HFFc6 (cell line): ENCODE measurements at regions not wholly inside any gene's neighbourhood (a gene's known extent, or its start where the extent isn't known, plus 50 kb on each side); places are given as distances from the start of the nearest gene placed in this dataset.

Source experiments
- DNase-seq: peaks from one replicate; pipeline ENCODE4 v3.0.0-alpha.2; 2018
- H3K27ac Mint-ChIP-seq: 2 replicates; pipeline ENCODE4 v1.8.0; 2020; ENCODE audit warnings: mild to moderate bottlenecking, mixed read lengths
- H3K27me3 Mint-ChIP-seq: 2 replicates; pipeline ENCODE4 v1.8.0; 2021; ENCODE audit warnings: mild to moderate bottlenecking, moderate library complexity, mixed read lengths; ENCODE audit not compliant: insufficient read depth
- H3K36me3 Mint-ChIP-seq: 2 replicates; pipeline ENCODE4 v1.8.0; 2021; ENCODE audit warnings: low read depth, mixed read lengths
- H3K4me1 Mint-ChIP-seq: 2 replicates; pipeline ENCODE4 v1.8.0; 2020; ENCODE audit warnings: low read depth, mixed read lengths
- H3K4me3 Mint-ChIP-seq: 2 replicates; pipeline ENCODE4 v1.8.0; 2020; ENCODE audit warnings: mild to moderate bottlenecking, moderate library complexity, mixed read lengths
- H3K9me3 Mint-ChIP-seq: 2 replicates; pipeline ENCODE4 v1.8.0; 2020; ENCODE audit warnings: mild to moderate bottlenecking, mixed read lengths
- TF ChIP-seq, protein P1 (sequence below): fragments of 200-600 bp; sonication (generic); IDR thresholded peaks from 2 replicates; pipeline ENCODE4 v1.5.0; 2021; ENCODE audit warnings: antibody characterized with exemption, mild to moderate bottlenecking

DNA sequence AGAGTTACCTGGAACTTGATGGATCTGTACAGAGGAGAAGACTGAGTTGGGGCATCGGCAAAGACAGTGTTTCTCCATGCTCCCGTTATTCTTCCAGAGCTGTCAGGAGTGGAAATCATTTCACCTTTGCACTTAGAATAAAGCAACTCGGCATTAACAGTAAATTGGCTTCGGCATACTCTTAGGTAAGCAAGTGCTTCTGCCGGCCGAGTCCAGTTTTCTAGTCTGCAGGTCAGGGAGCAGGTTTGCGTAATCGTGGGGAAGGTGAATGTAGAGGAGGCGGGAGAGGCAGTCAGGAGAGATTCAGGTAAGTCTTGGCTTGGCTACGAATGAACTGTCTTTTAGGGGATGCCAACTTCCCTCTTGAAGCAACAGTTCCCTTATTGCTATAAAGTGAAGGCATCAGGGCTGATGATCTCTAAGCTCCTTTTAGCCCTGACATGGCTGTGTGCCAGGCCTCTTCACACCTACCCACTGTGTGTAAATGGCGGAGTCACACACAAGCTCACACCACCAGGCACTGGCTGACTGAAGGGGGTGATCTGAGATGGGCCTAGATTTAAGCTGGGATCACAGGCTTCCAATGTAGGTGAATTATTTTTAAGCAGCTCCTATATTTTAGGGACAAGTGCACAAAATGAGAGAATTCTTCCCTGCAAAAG is 127.1 kb downstream of the GATA3 start:
- Mint-ChIP-seq H3K4me1 (no peaks in the 10 kb centered on the region), H3K4me3 (no peak overlapping the region), H3K27ac (no peak overlapping the region), H3K9me3 (peaks cover 15% of the 10 kb centered on the region; the same call in 1 of the 2 replicates), H3K36me3 (no peaks in the 10 kb centered on the region), H3K27me3 (no peaks in the 10 kb centered on the region)
- TF ChIP-seq, protein P1, sequence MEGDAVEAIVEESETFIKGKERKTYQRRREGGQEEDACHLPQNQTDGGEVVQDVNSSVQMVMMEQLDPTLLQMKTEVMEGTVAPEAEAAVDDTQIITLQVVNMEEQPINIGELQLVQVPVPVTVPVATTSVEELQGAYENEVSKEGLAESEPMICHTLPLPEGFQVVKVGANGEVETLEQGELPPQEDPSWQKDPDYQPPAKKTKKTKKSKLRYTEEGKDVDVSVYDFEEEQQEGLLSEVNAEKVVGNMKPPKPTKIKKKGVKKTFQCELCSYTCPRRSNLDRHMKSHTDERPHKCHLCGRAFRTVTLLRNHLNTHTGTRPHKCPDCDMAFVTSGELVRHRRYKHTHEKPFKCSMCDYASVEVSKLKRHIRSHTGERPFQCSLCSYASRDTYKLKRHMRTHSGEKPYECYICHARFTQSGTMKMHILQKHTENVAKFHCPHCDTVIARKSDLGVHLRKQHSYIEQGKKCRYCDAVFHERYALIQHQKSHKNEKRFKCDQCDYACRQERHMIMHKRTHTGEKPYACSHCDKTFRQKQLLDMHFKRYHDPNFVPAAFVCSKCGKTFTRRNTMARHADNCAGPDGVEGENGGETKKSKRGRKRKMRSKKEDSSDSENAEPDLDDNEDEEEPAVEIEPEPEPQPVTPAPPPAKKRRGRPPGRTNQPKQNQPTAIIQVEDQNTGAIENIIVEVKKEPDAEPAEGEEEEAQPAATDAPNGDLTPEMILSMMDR: no peak
- DNase-seq: no peak

DNA sequence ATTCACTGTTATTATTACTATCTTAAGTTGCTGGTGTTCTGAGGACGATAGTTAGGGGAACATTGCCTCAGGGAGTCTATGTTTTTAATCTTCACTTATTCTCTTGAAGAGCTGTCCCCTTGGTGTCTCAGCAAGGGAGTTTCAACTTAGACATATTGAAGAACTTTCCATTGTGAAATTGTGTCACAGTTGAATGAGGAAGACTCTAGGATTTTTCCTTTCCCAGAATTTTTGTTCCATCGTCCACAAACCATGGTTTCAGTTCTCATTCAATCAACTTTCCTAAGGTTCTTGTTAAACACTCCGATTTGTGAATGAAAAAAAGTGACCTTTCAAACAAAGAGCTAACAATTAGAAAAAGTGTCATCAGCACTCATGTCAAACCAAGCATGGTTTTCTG is 128.3 kb downstream of the GATA3 start:
- H3K4me3 Mint-ChIP-seq: no peak overlapping the region
- no peak overlapping the region for H3K27ac Mint-ChIP-seq
- H3K4me1 Mint-ChIP-seq: no peaks in the 10 kb centered on the region
- TF ChIP-seq, protein P1: no peak
- no peak for DNase-seq
- H3K36me3 Mint-ChIP-seq: no peaks in the 10 kb centered on the region
- H3K9me3 Mint-ChIP-seq: peaks cover 15% of the 10 kb centered on the region; the same call in 1 of the 2 replicates
- no peaks in the 10 kb centered on the region for H3K27me3 Mint-ChIP-seq

DNA sequence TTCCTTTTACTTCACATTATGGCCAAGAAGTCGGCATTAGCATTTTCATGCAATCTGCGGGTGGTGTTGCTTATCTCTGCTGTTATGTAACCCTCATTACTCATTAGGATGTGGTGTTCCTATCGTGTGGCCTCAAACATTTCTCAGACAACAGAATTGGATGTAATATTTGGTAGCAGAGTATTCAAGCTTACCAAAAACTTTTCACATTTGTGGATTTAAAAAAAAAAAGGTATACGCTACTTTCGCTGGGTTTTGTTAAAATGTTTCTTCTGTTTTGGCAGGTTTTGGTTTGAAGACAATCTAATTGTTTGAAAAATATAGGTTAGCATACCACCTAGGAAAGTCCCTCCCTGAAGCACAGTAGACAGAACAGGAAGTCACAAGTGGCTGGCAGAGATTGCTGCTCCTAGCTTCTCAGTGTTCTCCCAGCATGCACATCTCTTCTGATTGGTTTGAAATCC is 128.8 kb downstream of the GATA3 start:
- Mint-ChIP-seq H3K27me3 (no peaks in the 10 kb centered on the region), H3K4me3 (no peak overlapping the region), H3K36me3 (no peaks in the 10 kb centered on the region), H3K9me3 (peaks cover 15% of the 10 kb centered on the region; the same call in 1 of the 2 replicates), H3K4me1 (no peaks in the 10 kb centered on the region), H3K27ac (no peak overlapping the region)
- TF ChIP-seq, protein P1: no peak
- DNase-seq: no peak

DNA sequence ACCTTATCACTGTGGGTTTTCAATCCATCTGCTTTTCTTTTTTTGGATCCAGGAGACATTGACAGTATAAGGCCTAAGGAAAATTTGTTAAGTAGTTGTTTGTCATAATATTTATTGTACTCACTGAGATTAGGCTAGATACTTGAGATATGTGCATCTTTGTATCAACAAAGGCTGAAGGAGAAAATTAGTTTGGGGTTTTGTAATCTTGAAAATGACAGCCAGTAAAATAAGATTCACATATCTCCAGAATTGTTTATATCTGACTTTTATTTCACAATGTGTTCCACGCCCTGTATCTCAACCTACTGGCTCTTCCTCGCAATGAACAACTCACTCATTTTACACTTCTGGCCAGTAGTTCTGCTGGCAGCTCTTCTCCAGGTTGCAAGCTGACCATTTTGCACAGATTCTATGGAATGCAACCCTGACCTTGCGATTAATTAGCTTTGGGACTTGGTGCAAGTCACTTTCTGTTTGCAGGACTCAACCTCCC is 132.7 kb downstream of the GATA3 start:
- Mint-ChIP-seq H3K4me1 (no peaks in the 10 kb centered on the region), H3K9me3 (peaks cover 9% of the 10 kb centered on the region; the same call in 1 of the 2 replicates), H3K4me3 (no peak overlapping the region), H3K36me3 (no peaks in the 10 kb centered on the region), H3K27me3 (peaks cover 2% of the 10 kb centered on the region; the same call in 1 of the 2 replicates), H3K27ac (no peak overlapping the region)
- DNase-seq: no peak
- TF ChIP-seq, protein P1: no peak

DNA sequence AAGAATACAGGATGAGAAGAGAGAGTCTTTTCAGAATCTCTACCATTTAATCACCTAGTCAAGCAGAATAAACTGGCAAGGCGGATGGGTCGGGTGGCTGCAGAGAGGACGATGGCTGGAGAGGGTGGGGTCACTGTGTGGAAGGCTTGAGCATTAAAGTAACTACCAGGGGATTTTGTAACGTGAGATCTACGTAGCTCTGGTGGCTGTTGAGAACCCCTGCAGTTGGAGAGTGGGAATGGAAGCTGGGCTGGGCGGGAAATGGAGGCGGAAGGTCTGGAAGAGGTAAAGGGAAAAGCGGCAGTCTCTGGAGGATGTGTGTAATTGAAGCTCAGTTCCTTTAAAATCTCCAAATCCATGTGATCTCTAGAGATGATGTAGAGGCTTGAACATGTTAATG is 135.0 kb downstream of the GATA3 start:
- Mint-ChIP-seq H3K4me3 (no peak overlapping the region), H3K36me3 (no peaks in the 10 kb centered on the region), H3K27me3 (peaks cover 2% of the 10 kb centered on the region; the same call in 1 of the 2 replicates)

More for the DNA sequence above, 135.0 kb downstream of the GATA3 start:
- no peak overlapping the region for H3K27ac Mint-ChIP-seq
- H3K4me1 Mint-ChIP-seq: no peaks in the 10 kb centered on the region
- peaks cover 9% of the 10 kb centered on the region; the same call in 1 of the 2 replicates for H3K9me3 Mint-ChIP-seq
- TF ChIP-seq, protein P1: no peak
- DNase-seq: no peak
